BLaER1 treated with 17β-estradiol and CSF1 and Interleukin-3, amounts not matched to agents 10 nM and 100 nM (cell line): ENCODE measurements at regions not wholly inside any gene's neighbourhood (a gene's known extent, or its start where the extent isn't known, plus 50 kb on each side); places are given as distances from the start of the nearest gene placed in this dataset.
"Not testable (repeated sequence)": the region's sequence is repeated elsewhere in the genome, so short reads cannot be mapped to it uniquely, and the experiment has no call there.

Source experiments
- H3K27ac ChIP-seq, 11 experiments: shearing (Covaris generic); formaldehyde crosslinking; 2 replicates each; pipeline ENCODE4 v1.8.1; 2022
- H3K27me3 ChIP-seq, 11 experiments: shearing (Covaris generic); formaldehyde crosslinking; 2 replicates each; pipeline ENCODE4 v1.8.1; 2022
- H3K36me3 ChIP-seq, 11 experiments: shearing (Covaris generic); formaldehyde crosslinking; 2 replicates each; pipeline ENCODE4 v1.8.1; 2022
- H3K4me1 ChIP-seq, 10 experiments: shearing (Covaris generic); formaldehyde crosslinking; 2 replicates each; pipeline ENCODE4 v1.8.1; 2022
- H3K4me2 ChIP-seq, 11 experiments: shearing (Covaris generic); formaldehyde crosslinking; 2 replicates each; pipeline ENCODE4 v1.8.1; 2022
- H3K4me3 ChIP-seq, 10 experiments: shearing (Covaris generic); formaldehyde crosslinking; 2 replicates each; pipeline ENCODE4 v1.8.1; 2022
- H3K9ac ChIP-seq, 11 experiments: shearing (Covaris generic); formaldehyde crosslinking; 2 replicates each; pipeline ENCODE4 v1.8.1; 2022
- H3K9me3 ChIP-seq, 11 experiments: shearing (Covaris generic); formaldehyde crosslinking; replicated peaks in 1 of 11; 2 replicates each; pipeline ENCODE4 v1.8.1; 2022
- H4K20me1 ChIP-seq, 11 experiments: shearing (Covaris generic); formaldehyde crosslinking; 2 replicates each; pipeline ENCODE4 v1.8.1; 2022
- Cebpa-rat ChIP-seq, 11 experiments: shearing (Covaris generic); IDR thresholded peaks; 2 replicates each; pipeline ENCODE4 v1.8.1; 2022

GRCh38 chr10:33031815-33032653 is 74.0 kb upstream of the ITGB1 start:
- Histone ChIP-seq H3K4me2 (no peak overlapping the region), H4K20me1 (no peaks in the 10 kb centered on the region), H3K9ac (no peak overlapping the region), H3K9me3 (peaks cover 5 to 8% (median 7%) of the 10 kb centered on the region in 11 experiments), H3K36me3 (no peaks in the 10 kb centered on the region), H3K27ac (no peak overlapping the region), H3K4me3 (no peak overlapping the region), H3K4me1 (no peaks in the 10 kb centered on the region), H3K27me3 (no peaks in the 10 kb centered on the region)
- TF ChIP-seq Cebpa-rat (IDR thresholded peaks at IDR 0.05) = no peak

DNA sequence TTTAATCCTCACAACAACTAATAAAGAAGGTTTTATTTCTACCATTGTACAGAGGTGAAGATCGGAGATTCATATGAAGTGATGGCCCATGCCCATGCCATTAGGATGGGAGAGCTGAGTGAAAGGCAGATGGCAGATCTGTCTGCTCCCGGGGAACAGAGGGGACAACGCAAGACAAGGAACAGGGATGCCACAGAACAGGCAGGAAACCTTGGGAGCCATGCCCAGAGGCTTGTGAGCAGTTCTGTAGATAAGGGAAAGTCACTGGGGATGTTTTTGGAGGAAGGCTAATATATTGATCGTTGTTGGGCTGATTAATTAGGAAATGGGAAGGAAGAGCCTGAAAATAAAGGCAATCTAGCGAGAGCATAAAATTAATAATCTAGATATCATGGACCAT is 73.1 kb upstream of the ITGB1 start:
- Histone ChIP-seq H3K4me1 (no peaks in the 10 kb centered on the region), H3K27me3 (no peaks in the 10 kb centered on the region), H3K36me3 (no peaks in the 10 kb centered on the region), H4K20me1 (no peaks in the 10 kb centered on the region), H3K9me3 (no peaks in the 10 kb centered on the region), H3K4me3 (no peak overlapping the region), H3K27ac (no peak overlapping the region), H3K9ac (no peak overlapping the region), H3K4me2 (no peak overlapping the region)
- no peak for TF ChIP-seq Cebpa-rat (IDR thresholded peaks at IDR 0.05)

GRCh38 chr10:33028515-33028914 is 70.5 kb upstream of the ITGB1 start:
- H3K27me3 ChIP-seq, H3K4me3 ChIP-seq, H4K20me1 ChIP-seq, H3K36me3 ChIP-seq, H3K9ac ChIP-seq, H3K4me1 ChIP-seq, H3K9me3 ChIP-seq, H3K27ac ChIP-seq, H3K4me2 ChIP-seq: not testable (repeated sequence)

GRCh38 chr10:33027088-33027487 is 69.1 kb upstream of the ITGB1 start:
- Histone ChIP-seq H3K27me3 (no peaks in the 10 kb centered on the region), H4K20me1 (no peaks in the 10 kb centered on the region), H3K9me3 (no peaks in the 10 kb centered on the region), H3K27ac (no peak overlapping the region), H3K4me2 (no peak overlapping the region), H3K4me1 (no peaks in the 10 kb centered on the region), H3K9ac (no peak overlapping the region), H3K36me3 (no peaks in the 10 kb centered on the region), H3K4me3 (no peak overlapping the region)
- no peak for TF ChIP-seq Cebpa-rat (IDR thresholded peaks at IDR 0.05)

DNA sequence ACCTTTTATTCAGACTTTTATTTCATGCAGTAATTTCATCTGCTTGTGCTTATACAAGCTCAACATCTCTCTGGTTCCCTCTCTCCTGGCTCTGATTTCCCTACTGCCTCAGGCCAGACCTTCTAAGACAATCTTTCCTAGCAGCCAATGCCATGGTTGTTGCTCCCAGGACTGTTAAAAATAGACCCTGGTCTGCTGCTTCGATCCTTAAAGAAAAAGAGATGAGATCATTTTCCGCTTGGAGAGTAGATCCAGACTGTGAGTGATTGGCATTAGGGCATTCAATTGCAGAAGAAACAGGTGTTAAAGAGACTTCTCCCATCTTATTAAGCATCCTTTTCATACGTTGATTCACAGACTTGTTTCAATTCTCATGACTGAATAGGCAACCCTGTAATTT is 68.4 kb upstream of the ITGB1 start:
- no peak for TF ChIP-seq Cebpa-rat (IDR thresholded peaks at IDR 0.05)
- no peaks in the 10 kb centered on the region for H3K9me3 ChIP-seq
- H3K4me1 ChIP-seq = no peaks in the 10 kb centered on the region
- no peaks in the 10 kb centered on the region for H4K20me1 ChIP-seq
- no peaks in the 10 kb centered on the region for H3K27me3 ChIP-seq
- no peak overlapping the region for H3K4me2 ChIP-seq
- H3K9ac ChIP-seq = no peak overlapping the region
- no peaks in the 10 kb centered on the region for H3K36me3 ChIP-seq
- H3K27ac ChIP-seq = no peak overlapping the region
- no peak overlapping the region for H3K4me3 ChIP-seq

DNA sequence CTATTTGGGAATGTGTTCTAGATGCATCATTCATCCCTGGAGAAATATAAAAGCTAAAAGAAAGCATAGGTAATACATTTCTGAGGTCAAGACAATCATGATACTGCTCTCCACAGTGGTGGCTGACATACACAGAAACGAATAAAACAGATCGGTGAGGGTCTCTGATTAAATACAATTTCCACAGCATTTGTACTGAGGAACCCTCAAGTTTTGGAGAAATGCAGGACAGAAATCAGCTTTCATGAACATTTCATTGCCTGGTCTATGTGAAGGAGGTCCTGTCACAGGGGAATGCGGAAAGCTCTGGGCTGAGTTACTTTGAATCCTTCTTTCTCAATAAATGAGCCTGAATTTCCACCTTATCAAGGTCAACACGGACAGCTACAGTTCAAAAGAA is 67.9 kb upstream of the ITGB1 start:
- no peaks in the 10 kb centered on the region for H3K27me3 ChIP-seq
- H3K9me3 ChIP-seq = no peaks in the 10 kb centered on the region
- TF ChIP-seq Cebpa-rat (IDR thresholded peaks at IDR 0.05) = no peak
- H3K9ac ChIP-seq = no peak overlapping the region
- no peaks in the 10 kb centered on the region for H4K20me1 ChIP-seq
- H3K4me2 ChIP-seq = no peak overlapping the region
- no peak overlapping the region for H3K4me3 ChIP-seq
- no peaks in the 10 kb centered on the region for H3K36me3 ChIP-seq
- no peaks in the 10 kb centered on the region for H3K4me1 ChIP-seq
- H3K27ac ChIP-seq = no peak overlapping the region

DNA sequence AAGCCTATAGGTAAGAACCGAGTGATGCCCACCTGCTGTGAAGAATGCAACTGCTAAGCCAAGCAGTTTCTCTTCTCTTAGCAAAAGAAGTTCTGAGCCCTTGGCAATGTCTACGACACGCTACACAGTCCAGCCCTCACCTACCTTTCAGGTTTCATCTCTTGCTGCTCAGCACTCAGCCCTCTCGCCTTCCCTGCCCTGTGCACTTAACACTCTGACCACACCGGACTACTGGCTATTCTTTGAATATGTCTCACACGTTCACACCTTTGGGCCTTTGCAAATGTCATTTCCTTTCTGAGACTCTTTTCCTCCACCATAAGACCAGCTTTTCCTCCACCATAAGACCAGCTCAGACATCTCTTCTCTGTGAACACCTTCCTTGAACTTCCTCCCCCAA is 67.0 kb upstream of the ITGB1 start:
- H3K4me2 ChIP-seq = no peak overlapping the region
- no peaks in the 10 kb centered on the region for H3K9me3 ChIP-seq
- no peaks in the 10 kb centered on the region for H4K20me1 ChIP-seq
- no peak overlapping the region for H3K4me3 ChIP-seq
- H3K9ac ChIP-seq = no peak overlapping the region
- H3K36me3 ChIP-seq = no peaks in the 10 kb centered on the region
- no peak for TF ChIP-seq Cebpa-rat (IDR thresholded peaks at IDR 0.05)
- H3K27me3 ChIP-seq = no peaks in the 10 kb centered on the region
- no peak overlapping the region for H3K27ac ChIP-seq
- no peaks in the 10 kb centered on the region for H3K4me1 ChIP-seq

GRCh38 chr10:33022691-33023090 is 64.7 kb upstream of the ITGB1 start:
- no peaks in the 10 kb centered on the region for H4K20me1 ChIP-seq
- H3K4me3 ChIP-seq = no peak overlapping the region
- no peak overlapping the region for H3K27ac ChIP-seq
- H3K36me3 ChIP-seq = no peaks in the 10 kb centered on the region
- H3K9me3 ChIP-seq = no peaks in the 10 kb centered on the region
- no peaks in the 10 kb centered on the region for H3K4me1 ChIP-seq
- H3K4me2 ChIP-seq = no peak overlapping the region
- H3K27me3 ChIP-seq = no peaks in the 10 kb centered on the region
- H3K9ac ChIP-seq = no peak overlapping the region
- TF ChIP-seq Cebpa-rat (IDR thresholded peaks at IDR 0.05) = no peak

DNA sequence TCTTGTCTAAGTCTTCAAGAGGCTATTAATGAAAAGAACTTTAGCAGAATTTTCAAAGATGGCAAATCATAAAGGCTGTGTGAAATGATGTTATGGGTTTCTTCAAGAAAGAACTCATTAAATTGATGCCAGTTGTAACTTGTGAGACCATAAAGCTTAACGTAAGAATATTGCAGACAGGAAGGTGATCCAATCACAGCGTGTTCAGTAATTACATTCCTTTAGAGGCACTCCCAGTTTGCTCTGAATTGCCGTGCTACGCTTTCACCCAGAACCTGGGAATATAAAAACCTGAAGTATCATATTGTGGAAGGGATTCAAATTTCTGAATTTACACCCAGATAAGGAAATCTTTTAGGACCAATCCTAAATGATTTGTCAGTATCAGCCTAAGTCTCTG is 64.1 kb upstream of the ITGB1 start:
- H3K9ac ChIP-seq = no peak overlapping the region
- H3K27me3 ChIP-seq = no peaks in the 10 kb centered on the region
- no peaks in the 10 kb centered on the region for H3K4me1 ChIP-seq
- no peak for TF ChIP-seq Cebpa-rat (IDR thresholded peaks at IDR 0.05)
- no peaks in the 10 kb centered on the region for H3K9me3 ChIP-seq
- H3K27ac ChIP-seq = no peak overlapping the region
- H3K4me3 ChIP-seq = no peak overlapping the region
- no peaks in the 10 kb centered on the region for H3K36me3 ChIP-seq
- no peaks in the 10 kb centered on the region for H4K20me1 ChIP-seq
- H3K4me2 ChIP-seq = no peak overlapping the region

GRCh38 chr10:33016988-33017387 is 59.0 kb upstream of the ITGB1 start:
- Histone ChIP-seq H3K27ac (no peak overlapping the region), H3K4me2 (no peak overlapping the region), H3K36me3 (no peaks in the 10 kb centered on the region), H3K4me1 (no peaks in the 10 kb centered on the region), H3K4me3 (no peak overlapping the region), H3K27me3 (no peaks in the 10 kb centered on the region), H3K9me3 (peaks cover 0 to 5% (median 0%) of the 10 kb centered on the region in 11 experiments; a peak in 1 of 22 replicates), H4K20me1 (no peaks in the 10 kb centered on the region), H3K9ac (no peak overlapping the region)
- TF ChIP-seq Cebpa-rat (IDR thresholded peaks at IDR 0.05) = no peak
